HT-29 (cell line): ENCODE measurements at regions not wholly inside any gene's neighbourhood (a gene's known extent, or its start where the extent isn't known, plus 50 kb on each side); places are given as distances from the start of the nearest gene placed in this dataset.

Experiments used
- DNase-seq: peaks from one replicate; pipeline ENCODE4 v3.0.0-alpha.2; 2015; ENCODE audit warnings: low spot score

DNA sequence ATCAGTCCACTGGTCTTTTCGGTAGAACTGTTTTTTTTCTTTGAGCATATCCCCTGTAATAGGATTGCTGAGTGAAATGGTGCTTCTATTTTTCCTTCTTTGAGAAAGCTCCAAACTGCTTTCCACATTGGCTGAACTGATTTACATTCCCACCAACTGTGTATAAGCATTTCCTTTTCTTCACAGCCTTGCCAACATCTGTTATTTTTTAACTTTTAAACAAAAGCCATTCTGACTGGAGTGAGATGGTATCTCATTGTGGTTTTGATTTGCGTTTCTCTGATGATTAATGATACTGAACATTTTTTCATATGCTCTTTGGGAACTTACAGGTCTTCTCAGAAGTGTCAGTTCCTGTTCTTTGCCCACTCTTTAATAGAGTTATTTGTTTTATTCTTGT is 764.7 kb downstream of the MTRR start:
- DNase-seq = peak; percentile 38

DNA sequence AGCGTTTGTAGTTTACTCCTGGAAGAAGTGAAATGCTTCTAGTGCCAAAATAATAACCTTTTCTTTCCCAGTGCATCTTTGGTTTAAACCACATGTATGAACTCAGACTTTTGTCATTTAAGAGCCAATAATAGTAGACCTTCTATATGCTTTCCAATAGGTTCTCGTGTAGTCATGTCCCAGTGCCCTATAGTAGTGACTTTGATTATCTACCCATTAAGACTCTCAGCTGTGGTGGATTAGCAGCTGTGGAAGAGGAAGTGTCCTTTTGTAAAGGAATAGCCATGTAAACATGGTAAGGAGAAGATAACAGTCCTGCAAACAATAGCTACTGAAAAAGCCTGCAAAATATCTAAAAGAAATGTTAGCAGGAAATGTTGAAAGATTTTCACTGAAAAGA is 765.3 kb downstream of the MTRR start:
- no peak for DNase-seq

DNA sequence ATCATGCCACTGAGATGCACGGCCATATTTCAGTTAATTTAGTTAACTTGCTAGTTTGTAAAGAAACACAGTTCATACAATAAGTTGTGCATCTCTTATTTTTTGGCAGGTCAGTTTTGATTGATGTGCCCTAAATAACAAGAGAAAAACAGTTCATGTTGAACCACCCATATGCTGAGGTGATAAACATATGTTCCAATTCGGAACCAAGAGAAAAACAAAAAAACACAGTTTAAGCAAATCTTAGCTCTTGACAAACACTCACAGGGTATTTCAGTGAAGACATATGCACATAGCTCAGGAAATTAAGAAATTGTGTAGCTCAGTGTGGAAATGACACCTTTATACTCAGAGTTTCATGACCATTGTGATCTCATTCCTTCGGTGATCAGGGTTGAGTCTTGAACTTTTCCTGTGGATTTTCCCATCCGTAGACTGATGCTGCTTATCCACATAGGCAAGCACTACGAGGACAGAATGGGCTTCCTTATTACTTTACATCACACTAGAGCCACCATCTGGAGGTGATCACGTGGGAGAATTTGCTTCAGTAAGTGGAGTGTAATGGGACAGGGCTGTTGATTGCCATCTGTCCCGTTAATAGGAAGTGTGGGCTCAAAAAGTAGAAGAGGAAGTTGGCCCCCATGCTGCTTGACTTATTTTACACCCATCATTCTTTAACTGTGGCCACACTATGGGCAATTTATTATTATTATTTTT is 773.0 kb downstream of the MTRR start:
- DNase-seq = no peak

DNA sequence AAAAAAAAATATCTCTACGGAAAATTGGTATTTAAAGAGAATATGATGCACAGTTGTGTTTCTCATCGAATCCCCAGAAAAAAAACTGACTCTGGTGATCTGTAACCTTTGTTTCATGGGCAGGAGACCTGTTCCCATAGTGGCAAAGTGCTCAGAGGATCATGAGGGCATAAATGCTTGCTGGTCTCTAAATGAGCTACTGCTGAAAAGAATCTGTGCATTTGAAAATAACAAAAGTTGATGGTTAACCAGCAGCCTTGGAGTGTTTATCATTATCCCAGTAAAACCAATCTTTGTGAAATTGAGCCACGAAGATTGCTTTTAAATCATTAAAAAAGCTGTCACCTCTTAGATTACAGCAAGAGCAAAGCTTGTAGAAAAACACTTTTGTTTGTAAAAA is 775.4 kb downstream of the MTRR start:
- no peak for DNase-seq

DNA sequence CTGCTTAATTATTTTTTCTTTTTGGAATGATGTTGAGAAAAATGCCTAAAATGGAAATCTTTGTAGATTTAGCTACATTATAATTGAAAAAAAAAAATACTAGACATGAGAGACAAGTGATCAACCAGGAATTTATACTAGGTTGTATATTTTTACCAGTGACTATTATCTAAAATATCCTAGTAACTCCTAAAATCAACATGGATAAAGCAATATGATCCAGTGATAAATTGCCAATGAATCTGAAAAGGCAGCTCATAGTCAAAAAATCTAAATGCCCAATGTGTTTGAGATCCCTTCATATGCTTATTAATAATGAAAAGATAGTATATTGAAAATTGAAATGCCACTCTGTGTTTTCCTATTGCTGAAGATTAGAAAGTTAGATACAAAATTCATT is 778.2 kb downstream of the MTRR start:
- DNase-seq = no peak

DNA sequence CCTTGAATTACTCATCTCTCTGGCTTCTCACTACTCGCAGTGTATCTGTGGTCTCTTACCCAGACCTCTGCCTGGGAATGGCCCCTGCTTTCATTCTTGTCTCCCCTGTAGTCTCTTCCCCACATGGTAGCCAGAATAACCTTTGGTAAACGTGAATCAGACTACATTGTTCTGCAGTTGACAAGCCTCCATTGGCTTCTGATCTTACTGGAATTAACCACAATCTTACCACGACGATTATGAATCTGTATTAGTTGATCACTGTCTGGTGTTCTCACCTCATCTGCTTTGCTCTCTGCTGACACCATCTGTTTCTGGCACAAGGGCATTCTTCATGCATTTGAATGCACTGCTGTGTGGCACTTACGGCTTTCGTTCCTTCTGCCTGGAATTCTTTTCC is 781.2 kb downstream of the MTRR start:
- DNase-seq = no peak

DNA sequence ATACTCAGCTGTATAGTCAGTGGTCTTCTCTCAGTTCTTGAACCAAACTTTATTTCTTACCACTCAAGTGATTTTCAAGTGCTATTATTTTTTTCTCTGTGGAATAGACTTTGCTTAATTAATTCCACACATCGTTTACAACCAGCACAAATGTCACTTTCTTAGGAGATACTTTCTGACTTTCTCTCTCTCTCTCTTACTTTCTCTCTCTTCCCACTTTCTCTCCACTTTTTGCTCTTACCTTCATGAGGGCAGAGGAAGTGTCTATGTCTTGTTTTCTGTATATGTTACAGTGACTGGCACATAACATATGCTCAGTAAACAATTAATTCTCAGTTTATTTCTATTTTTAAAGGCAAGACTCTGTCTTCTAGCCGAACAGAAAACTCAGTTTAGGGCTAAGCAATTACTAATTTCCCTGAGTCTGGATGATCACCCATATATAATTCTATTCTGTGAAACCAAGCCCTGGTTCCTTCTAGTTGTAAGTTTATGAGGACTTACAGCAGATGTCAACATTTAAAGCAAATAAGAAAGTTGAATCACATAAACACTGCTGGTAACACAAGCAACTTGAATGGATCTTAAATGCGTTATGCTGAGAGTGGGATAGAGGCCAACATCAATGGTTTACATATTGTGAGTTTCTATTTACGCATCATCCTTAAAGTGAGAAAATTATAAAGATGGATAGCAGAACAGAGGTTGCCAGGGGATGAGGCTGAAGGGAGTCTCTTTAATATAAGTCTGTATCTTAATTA is 791.4 kb downstream of the MTRR start:
- DNase-seq = no peak

DNA sequence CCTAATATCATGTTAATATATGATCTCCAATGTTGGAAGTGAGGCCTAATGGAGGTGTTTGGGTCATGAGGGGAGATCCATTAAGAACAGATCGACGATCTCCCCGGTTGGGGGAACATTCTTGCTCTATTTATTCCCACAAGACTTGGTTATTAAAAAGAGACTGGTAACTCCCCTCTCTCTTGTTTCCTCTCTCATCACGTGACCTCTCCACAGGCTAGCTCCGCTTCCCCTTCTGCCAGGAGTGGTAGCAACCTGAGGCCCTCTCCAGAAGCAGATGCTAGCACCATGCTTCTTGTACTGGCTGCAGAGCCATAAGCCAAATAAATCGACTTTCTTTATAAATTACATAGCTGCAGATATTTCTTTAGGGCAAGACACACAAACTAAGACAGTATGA is 794.4 kb downstream of the MTRR start:
- DNase-seq = no peak

DNA sequence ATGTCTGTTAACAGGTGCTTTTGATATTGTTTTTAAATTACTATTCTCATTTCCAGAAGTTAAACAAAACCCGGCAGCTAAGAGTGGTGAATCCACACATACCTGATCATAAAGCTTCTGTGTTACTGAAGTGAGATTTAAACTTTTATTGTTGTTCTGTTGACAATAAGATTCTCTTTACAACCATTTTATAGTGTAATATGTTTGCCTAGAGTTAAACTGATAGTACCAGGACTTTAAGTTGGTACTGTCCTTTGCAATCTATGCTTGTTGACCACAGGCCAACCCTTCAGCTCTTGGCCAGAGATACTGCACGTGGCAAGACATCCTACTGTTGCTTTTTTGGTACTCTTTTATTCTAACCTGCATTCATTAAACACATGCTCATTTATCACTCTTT is 806.2 kb downstream of the MTRR start:
- no peak for DNase-seq

DNA sequence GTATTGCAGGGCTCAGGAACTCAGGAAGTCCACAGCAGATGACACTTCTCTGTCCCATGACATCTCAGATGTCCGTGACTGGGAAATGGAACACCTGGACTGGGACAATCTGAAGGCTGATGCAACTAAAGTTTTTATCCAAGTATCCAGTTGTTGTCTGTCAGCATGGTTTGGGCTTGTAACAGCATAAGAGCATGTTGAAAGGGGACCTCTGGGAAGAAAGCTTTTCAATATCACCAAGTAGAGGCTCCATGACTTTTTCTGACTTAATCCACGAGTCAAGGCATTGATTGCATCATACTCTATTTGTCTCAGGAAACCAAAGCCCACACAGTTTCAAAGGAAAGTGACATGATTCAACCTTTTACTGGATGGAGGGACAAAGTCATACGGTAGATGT is 807.7 kb downstream of the MTRR start:
- no peak for DNase-seq

DNA sequence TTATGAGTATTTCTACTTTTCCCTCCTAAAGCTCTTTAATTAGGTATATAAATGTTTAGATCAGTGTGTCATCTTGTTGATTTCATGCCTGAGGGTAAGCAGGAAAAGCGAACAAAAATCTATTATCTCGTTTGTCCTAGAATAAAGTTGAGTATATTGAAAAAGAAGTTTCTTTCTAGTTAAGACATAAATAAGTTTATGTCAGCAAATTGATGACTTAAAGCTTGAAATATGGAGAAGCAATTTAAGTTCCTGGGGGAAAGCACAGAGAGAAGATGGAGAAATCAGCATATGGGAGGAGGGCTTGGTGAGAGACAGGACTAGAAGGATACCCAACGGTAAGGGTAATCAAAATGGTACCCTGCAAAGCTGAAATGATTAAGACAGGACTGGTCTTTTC is 813.4 kb downstream of the MTRR start:
- no peak for DNase-seq

DNA sequence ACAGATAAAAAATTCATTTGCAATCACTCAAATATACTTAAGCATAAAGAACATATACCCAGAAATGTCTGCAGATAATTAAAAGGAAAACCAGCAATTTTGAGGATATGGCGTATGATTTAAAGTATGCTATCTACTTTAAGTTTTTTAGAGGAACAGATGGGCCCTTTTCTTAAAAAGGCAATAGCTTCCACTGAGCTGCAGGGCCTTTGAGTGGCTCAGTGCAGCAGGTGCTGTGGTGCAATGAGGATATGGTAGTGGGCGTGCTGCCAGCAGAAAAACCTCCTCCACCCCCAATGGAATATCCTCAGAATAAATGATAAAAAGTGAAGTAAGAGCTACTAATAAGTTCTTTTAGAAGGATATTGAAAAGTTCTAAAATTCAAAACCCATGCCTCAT is 814.5 kb downstream of the MTRR start:
- DNase-seq = no peak

DNA sequence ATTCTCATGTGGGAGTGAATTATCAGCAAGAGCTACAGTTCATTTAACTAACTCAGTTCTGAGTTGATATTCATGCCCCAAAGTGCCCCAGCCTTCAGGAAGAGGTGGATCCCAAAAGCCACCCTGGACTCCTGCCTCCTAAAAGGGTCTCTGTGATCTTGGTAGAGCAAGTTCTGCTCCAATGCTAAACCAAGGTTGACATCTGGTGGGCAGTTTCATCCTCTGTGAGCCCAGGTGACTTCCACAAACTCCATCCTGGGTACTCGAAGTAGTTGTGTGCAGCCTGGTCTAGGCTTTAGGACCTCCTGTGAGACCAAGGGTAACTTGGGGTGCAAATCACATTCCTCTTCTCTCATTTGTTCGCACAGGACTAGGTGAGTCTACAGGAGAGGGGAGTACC is 816.8 kb downstream of the MTRR start:
- peak; percentile 10 for DNase-seq

DNA sequence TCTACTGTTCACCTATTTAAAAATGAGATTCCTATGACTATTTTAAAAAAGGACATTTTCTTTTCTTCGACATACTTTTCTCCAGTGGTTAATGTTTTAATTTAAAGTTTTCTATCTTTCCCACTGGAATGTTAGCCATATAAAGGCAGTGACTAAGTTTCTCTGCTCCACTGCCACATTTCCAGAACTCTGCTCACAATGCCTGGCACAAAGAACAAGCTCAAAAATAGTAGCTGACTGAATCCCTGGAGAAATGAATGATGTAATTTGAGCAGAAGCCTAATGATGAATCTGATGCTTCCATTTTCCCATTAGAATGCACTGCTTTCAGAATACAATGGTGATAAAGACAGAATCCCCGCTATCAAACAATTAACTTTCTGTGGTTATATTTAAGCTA is 817.8 kb downstream of the MTRR start:
- no peak for DNase-seq

DNA sequence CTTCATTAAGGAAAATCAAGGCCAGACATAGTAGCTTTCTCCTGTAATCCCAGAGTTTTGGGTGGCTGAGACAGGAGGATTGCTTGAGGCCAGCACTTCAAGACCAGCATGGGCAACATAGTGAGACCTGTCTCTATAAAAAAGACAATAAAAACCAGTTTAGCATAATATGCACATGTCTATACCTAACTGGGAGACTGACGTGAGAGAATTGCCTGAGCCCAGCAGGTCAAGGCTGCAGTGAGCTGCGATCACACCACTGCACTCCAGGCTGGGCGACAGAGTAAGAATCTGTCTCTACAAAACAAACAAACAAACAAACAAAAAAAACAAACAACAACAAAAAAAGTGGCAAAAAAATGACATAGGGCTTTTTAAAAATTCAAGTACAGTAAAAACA is 820.8 kb downstream of the MTRR start:
- no peak for DNase-seq

DNA sequence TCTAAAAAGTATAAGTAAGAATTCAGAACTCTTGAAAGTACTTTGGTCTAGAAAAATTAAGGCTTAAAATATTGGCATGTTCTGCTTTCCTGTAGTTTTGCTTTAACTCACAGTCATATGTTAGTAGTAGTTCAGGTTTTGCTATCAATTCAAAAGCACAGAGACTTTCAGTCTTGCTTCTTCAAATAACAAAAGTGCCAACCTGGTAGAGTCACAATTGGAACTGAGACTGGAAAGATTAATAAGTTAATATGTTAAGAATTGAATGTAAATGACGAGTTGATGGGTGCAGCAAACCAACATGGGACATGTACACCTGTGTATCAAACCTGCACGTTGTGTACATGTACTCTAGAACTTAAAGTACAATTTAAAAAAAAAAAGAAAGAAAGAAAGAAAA is 822.3 kb downstream of the MTRR start:
- no peak for DNase-seq

DNA sequence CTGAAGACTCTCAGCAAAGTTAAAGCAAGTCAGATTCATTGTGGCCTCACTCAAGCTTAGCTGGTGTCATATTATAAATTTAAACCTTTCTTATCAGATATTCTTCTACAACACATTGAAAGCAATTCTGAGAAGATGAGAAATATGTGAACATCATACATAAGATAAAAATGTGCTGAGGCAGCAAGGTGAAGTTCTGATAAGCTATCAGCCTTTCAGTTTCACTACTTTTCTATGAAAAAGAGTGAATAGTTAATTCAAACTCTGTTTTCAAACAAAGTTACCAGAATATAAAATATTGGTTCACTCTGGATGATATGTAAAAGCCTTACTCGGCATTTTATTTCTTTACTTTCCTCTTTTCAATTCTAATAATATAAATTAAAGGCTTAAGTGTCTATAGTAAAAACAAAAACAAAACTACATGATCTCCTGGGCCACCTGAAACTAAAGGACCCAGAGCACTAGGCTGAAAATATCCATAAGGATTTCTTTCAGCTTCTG is 824.4 kb downstream of the MTRR start:
- DNase-seq = no peak

DNA sequence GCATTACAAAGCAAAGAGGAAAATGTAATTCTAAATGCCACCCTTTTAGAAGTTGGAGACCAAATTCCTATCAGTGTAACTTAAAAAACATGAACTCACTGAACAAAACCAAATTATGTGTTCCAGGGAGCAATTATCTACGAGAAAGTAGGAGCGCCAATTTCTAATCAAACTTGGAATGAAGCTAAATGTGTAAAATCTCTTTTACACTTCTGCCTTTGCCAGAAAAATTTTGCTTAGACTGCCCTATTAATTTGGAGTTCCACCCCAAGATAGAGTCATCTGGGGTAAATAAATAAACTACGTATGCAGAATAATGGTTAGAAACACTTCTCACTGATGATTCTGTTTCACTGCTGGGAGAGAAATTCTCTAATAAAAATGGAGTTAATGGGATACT is 825.6 kb downstream of the MTRR start:
- no peak for DNase-seq

DNA sequence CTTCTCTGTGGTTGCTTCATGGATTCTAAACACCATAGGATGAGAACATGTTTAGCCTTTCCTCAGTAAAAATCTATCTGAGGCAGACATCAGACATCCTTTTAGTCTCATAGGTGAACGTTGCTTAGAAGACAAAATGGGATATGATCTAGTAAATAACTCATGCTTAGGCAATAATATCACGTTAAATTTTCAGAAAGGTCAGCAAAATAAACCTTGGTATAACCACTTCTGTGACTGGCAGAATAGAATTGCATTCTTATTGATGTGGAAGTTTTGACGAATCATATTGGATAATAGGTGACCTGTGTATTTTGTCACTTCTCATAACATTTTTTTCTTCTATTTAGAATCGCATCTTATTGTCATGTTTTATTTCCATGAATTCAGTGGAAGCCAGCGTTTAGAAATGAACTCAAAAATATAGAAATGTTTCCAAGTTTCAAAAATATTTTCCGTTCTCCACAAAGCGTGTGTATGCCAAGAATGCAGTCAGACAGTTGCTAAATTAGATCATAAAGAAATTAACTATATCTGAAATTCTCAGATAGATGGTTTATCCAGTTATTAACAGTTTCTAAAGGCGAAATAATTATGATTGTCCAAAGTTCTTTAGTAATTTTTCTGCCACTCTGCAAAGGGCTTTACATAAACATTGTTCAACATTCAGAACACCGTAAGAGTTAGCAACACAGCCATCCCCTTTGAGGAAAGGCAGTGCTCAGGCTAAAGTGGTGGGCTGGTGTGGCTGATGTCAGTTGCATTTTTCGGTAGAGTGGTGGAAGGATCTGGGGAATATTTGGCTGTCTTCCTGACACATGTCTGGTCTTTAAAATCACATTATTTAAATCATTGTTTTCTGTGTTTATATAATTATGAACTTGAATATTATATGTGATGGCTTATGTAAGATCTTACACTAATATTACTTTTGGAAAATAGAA is 827.2 kb downstream of the MTRR start:
- no peak for DNase-seq

DNA sequence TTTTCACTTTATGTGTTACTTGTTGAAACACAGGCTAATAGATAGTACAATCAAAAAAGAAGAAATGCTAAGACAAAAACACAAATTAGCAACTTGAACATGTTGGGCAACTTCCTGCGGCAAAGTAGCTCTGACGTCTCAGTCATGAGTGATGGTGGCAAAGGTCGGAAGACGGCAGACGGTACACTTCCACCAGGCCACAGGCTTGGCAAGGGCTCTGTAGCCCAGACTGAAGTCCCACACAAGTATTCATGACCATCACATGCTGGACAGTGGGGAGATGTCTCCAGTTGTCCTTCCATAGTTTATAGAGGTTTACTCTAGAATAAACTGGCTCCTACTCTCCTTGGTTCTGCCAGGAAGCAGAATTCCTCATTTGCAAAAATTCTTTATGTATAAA is 831.3 kb downstream of the MTRR start:
- no peak for DNase-seq

DNA sequence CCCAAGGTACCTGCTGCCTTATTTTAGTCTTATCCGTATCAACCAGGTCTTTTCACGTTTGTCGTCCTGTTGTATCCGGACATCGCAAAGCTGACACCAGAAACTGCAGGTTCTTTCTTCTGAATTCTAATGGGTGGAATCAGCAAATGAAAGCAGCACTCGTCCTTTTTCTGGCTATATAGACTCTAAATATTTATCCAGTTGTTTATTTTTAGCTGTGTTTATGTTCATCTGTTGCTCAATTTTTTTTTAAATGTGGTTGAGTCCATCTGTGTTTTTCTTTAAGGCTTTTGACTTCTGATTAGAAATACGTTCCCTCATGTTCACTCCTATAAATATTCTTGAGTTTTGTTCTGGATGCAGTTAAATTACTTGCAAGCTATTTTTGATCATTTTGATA is 831.7 kb downstream of the MTRR start:
- no peak for DNase-seq

DNA sequence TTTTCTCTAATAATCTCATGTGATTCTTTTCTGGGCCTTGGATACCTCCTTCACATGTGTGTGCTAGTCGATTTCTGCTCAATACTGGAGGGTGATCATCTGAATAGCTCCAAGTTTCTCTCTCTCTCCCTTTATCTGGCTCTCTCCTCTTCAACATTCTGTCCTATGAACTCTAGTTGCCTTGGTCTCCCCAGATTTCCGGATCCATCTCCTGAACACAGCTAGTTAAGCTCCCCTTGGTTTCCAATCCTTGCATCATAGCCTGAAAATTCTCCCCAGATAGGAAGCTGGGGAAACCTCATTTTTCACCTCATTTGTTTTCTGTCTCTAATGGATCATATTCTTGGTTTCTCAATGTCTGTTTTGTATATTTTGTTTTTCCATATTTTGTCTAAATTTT is 832.3 kb downstream of the MTRR start:
- DNase-seq = no peak
